ENCODE measurements at regions not wholly inside any gene's neighbourhood (a gene's known extent, or its start where the extent isn't known, plus 50 kb on each side); places are given as distances from the start of the nearest gene placed in this dataset.
"Not testable (repeated sequence)": the region's sequence is repeated elsewhere in the genome, so short reads cannot be mapped to it uniquely, and the experiment has no call there.

DNA sequence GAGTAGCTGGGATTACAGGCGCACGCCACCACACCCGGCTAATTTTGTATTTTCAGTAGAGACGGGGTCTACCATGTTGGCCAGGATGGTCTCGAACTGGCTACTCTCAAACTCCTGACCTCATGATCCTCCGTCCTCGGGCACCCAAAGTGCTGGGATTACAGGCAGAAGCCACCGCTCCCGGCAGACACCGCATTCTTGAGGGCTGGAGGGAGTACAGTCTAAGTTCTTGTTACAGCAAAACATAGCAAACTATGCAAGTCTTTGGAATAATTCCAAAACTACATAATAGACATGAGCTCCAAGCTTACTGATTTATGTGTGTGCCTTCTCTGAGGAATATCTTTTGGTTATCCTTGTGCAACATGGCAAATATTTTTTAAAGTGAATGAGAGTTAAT is 299.1 kb upstream of the ZNF658 start:
- not testable (repeated sequence) for H3K4me1 Mint-ChIP-seq; H3K4me3 Mint-ChIP-seq; ATAC-seq; H3K27ac Mint-ChIP-seq; H3K9me3 ChIP-seq (ENCODE audit: control insufficient read depth, low read length, poor library complexity, severe bottlenecking); H3K27me3 Mint-ChIP-seq; DNase-seq; H3K36me3 Mint-ChIP-seq (ENCODE audit: low read depth)

DNA sequence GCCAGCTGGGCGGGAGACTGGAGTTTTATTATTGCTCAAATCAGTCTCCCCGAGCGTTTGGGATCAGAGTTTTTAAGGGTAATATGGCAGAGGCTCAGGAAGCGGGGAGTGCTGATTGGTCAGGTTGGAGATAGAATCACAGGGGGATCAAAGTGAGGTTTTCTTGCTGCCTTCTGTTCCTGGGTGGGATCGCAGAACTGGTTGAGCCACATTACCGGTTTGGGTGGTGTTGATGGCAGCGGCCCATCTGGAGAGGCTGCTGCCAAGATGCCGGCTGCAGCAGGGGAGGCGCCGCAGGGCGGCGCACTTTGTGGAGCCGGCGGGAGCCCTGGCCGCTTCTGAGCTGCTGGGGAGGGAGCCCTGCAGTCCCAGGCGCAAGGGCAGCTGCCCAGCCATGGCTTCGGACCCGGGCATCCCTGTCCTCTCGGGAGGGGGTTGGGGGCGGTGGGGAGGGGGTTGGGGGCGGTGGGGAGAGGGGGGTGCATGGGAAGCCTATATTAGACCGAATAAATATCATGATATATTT is 268.9 kb upstream of the ZNF658 start:
- not testable (repeated sequence) for H3K4me1 Mint-ChIP-seq; H3K36me3 Mint-ChIP-seq (ENCODE audit: low read depth); ATAC-seq; H3K27ac Mint-ChIP-seq; H3K4me3 Mint-ChIP-seq; H3K9me3 ChIP-seq (ENCODE audit: control insufficient read depth, low read length, poor library complexity, severe bottlenecking); H3K27me3 Mint-ChIP-seq; DNase-seq

- ATAC-seq; DNase-seq; H3K27ac Mint-ChIP-seq; H3K27me3 Mint-ChIP-seq; H3K9me3 ChIP-seq (ENCODE audit: control insufficient read depth, low read length, poor library complexity, severe bottlenecking); H3K4me3 Mint-ChIP-seq; H3K4me1 Mint-ChIP-seq; H3K36me3 Mint-ChIP-seq (ENCODE audit: low read depth): not testable (repeated sequence)
Observed at GRCh38 chr9:66647675-66648074, 252.8 kb upstream of the ZNF658 start.

- ATAC-seq; H3K9me3 ChIP-seq (ENCODE audit: control insufficient read depth, low read length, poor library complexity, severe bottlenecking); DNase-seq; H3K27ac Mint-ChIP-seq; H3K4me3 Mint-ChIP-seq; H3K36me3 Mint-ChIP-seq (ENCODE audit: low read depth); H3K27me3 Mint-ChIP-seq; H3K4me1 Mint-ChIP-seq: not testable (repeated sequence)
Observed at GRCh38 chr9:66690242-66690641, 210.3 kb upstream of the ZNF658 start.

- DNase-seq, H3K4me3 Mint-ChIP-seq: not testable (repeated sequence)
Observed at GRCh38 chr9:66695561-66696240, 204.8 kb upstream of the ZNF658 start.

GRCh38 chr9:66697343-66698065 is 203.0 kb upstream of the ZNF658 start:
- H3K36me3 Mint-ChIP-seq (ENCODE audit: low read depth); H3K4me3 Mint-ChIP-seq: not testable (repeated sequence)

More at GRCh38 chr9:66695561-66696240, 204.8 kb upstream of the ZNF658 start:
- peak; percentile 81 for ATAC-seq
- H3K36me3 Mint-ChIP-seq (ENCODE audit: low read depth); H3K9me3 ChIP-seq (ENCODE audit: control insufficient read depth, low read length, poor library complexity, severe bottlenecking); H3K4me1 Mint-ChIP-seq; H3K27ac Mint-ChIP-seq; H3K27me3 Mint-ChIP-seq: not testable (repeated sequence)

GRCh38 chr9:66698066-66698455 is 202.5 kb upstream of the ZNF658 start:
- not testable (repeated sequence) for H3K27ac Mint-ChIP-seq; H3K36me3 Mint-ChIP-seq (ENCODE audit: low read depth); H3K4me1 Mint-ChIP-seq; DNase-seq; H3K4me3 Mint-ChIP-seq; H3K9me3 ChIP-seq (ENCODE audit: control insufficient read depth, low read length, poor library complexity, severe bottlenecking); H3K27me3 Mint-ChIP-seq
- peak; percentile 12 for ATAC-seq

More at GRCh38 chr9:66697343-66698065, 203.0 kb upstream of the ZNF658 start:
- H3K4me1 Mint-ChIP-seq; H3K27ac Mint-ChIP-seq; H3K27me3 Mint-ChIP-seq; H3K9me3 ChIP-seq (ENCODE audit: control insufficient read depth, low read length, poor library complexity, severe bottlenecking); DNase-seq: not testable (repeated sequence)
- ATAC-seq = peak; percentile 29

DNA sequence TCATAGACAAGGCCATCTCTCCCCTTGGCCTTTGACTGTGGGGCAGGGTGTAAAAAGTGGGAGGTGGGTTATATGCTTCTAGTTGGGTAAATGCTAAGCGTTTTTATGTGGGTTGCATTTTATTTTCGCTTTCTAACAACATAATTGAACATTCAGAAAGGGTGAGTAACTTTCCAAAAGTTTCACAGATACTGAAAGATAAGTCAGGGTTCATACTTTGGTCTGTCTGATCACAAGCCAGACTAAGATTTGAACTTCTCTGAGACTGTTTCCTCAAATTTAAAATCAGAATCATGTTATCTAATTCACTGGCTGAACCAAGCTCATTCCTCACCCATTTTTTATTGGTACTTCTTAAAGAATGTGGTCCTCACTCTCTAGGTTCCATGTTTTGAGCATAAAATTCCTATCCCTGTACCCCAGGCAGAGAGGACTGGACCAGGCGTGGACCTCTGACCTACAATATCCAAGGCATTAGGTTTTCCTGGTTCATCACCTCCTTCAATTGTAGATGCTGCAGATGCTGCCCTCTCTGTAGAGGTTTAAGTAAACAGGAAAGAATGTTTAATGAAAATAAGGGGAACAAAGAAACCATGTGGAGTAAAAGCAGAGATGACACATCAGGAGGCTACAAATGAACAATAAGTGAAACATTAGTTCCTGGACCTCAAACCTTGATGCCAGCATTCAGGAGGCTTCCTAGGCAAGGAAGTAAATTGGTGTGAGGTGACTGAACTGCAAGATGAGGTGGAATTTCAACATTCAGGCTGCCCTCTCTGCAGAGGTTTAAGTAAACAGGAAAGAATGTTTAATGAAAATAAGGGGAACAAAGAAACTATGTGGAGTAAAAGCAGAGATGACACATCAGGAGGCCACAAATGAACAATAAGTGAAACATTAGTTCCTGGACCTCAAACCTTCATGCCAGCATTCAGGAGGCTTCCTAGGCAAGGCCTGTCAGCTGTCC is 198.8 kb upstream of the ZNF658 start:
- not testable (repeated sequence) for H3K9me3 ChIP-seq (ENCODE audit: control insufficient read depth, low read length, poor library complexity, severe bottlenecking); H3K27me3 Mint-ChIP-seq; H3K4me3 Mint-ChIP-seq; DNase-seq; H3K36me3 Mint-ChIP-seq (ENCODE audit: low read depth); H3K27ac Mint-ChIP-seq; ATAC-seq; H3K4me1 Mint-ChIP-seq

GRCh38 chr9:66711553-66711952 is 189.0 kb upstream of the ZNF658 start:
- not testable (repeated sequence) for ATAC-seq; H3K36me3 Mint-ChIP-seq (ENCODE audit: low read depth); H3K27me3 Mint-ChIP-seq

GRCh38 chr9:66712870-66713269 is 187.7 kb upstream of the ZNF658 start:
- not testable (repeated sequence) for H3K4me1 Mint-ChIP-seq; H3K4me3 Mint-ChIP-seq; H3K27me3 Mint-ChIP-seq; DNase-seq; H3K9me3 ChIP-seq (ENCODE audit: control insufficient read depth, low read length, poor library complexity, severe bottlenecking); ATAC-seq; H3K27ac Mint-ChIP-seq; H3K36me3 Mint-ChIP-seq (ENCODE audit: low read depth)

More at GRCh38 chr9:66711553-66711952, 189.0 kb upstream of the ZNF658 start:
- not testable (repeated sequence) for DNase-seq; H3K4me1 Mint-ChIP-seq; H3K9me3 ChIP-seq (ENCODE audit: control insufficient read depth, low read length, poor library complexity, severe bottlenecking); H3K27ac Mint-ChIP-seq; H3K4me3 Mint-ChIP-seq

DNA sequence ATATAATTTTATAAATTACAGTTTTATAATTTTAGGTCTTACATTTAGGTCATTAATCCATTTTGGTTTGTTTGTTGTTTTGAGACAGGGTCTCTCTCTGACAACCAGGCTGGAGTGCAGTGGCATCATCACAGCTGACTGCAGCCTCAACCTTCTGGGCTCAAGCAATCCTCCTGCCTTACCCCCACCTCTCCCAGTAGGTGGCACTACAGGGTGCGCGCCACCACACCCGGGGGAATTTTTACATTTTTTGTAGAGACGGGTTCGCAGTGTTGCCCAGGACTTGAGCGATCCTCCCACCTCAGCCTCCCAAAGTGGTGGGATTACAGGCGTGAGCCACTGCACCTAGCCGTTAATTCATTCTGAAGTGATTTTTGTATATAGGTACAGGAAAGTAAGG is 187.0 kb upstream of the ZNF658 start:
- H3K4me1 Mint-ChIP-seq; DNase-seq; H3K4me3 Mint-ChIP-seq; H3K27ac Mint-ChIP-seq; H3K27me3 Mint-ChIP-seq; H3K36me3 Mint-ChIP-seq (ENCODE audit: low read depth); H3K9me3 ChIP-seq (ENCODE audit: control insufficient read depth, low read length, poor library complexity, severe bottlenecking): not testable (repeated sequence)
- ATAC-seq = peak; percentile 57

DNA sequence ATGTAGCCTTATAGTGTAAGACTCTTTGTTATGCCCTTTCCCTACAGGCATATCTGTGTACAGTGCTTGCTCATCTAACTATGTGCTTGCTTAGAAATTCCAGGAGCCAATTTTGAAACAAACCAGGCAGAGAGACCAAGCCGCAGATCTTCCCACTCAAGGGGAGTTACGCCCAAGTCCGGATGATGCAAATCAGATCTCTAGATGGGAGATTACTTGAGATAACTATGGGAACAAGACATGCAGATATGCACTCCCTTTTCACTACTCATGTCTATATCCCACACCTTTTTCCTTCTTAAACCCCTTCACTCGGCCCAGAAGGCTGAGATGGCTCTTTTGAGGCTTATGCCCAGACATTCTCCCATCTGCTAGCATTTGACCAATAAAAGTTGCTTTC is 179.7 kb upstream of the ZNF658 start:
- not testable (repeated sequence) for H3K36me3 Mint-ChIP-seq (ENCODE audit: low read depth); H3K27ac Mint-ChIP-seq; ATAC-seq; DNase-seq; H3K27me3 Mint-ChIP-seq; H3K4me1 Mint-ChIP-seq; H3K9me3 ChIP-seq (ENCODE audit: control insufficient read depth, low read length, poor library complexity, severe bottlenecking); H3K4me3 Mint-ChIP-seq

DNA sequence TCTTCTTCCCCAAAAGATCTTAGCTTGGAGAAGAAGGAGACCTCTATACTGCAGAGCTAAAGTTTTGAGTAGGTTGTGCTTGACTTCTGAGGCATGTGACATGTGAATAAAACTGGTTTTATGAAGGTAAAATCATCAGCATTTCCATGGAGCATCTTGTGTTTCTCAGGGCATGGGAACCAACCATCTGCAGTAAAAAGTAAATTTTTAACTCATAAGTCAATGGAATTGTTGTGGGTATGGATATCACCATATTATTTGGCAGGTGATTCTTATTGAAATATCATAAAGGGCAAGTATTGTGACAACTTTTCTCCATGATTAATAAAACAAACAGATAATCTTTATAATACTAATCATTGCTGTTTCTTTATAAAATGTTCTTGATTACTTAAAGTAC is 173.0 kb upstream of the ZNF658 start:
- not testable (repeated sequence) for H3K27me3 Mint-ChIP-seq, H3K4me1 Mint-ChIP-seq

More for the DNA sequence above, 173.0 kb upstream of the ZNF658 start:
- H3K4me3 Mint-ChIP-seq; H3K36me3 Mint-ChIP-seq (ENCODE audit: low read depth); ATAC-seq; H3K9me3 ChIP-seq (ENCODE audit: control insufficient read depth, low read length, poor library complexity, severe bottlenecking); DNase-seq; H3K27ac Mint-ChIP-seq: not testable (repeated sequence)

Measured in T-helper 17 cell (primary cell).